Motor neuron (in vitro differentiated cells): ENCODE measurements at regions not wholly inside any gene's neighbourhood (a gene's known extent, or its start where the extent isn't known, plus 50 kb on each side); places are given as distances from the start of the nearest gene placed in this dataset.
"Not testable (repeated sequence)": the region's sequence is repeated elsewhere in the genome, so short reads cannot be mapped to it uniquely, and the experiment has no call there.

Experiments
- ATAC-seq, 8 experiments: fragments of 200-7000 bp; cut with Tn5 transposase; replicated peaks in 6 of 8; 2 replicates each; pipeline ENCODE4 v1.8.0; 2021; ENCODE audit warnings: mild to moderate bottlenecking in 8 of 8, moderate library complexity in 8 of 8
- H3K27ac ChIP-seq, 2 donors: fragments of 250-450 bp; sonication (Bioruptor Pico); 2 replicates each; pipeline ENCODE4 v1.9.0; 2021; ENCODE audit warnings: antibody characterized with exemption in 2 of 2, mild to moderate bottlenecking in 2 of 2, moderate library complexity in 1 of 2
- H3K4me1 ChIP-seq, 2 donors: fragments of 250-450 bp; sonication (Bioruptor Pico); replicated peaks in 1 of 2; 2 replicates each; pipeline ENCODE4 v1.6.1; 2021; ENCODE audit warnings: antibody characterized with exemption in 2 of 2, mild to moderate bottlenecking in 2 of 2, moderate library complexity in 1 of 2
- H3K4me3 ChIP-seq, 5 donors: fragments of 250-450 bp; sonication (Bioruptor Pico); 2 replicates each; pipeline ENCODE4 v1.9.0; 2021; ENCODE audit warnings: antibody characterized with exemption in 5 of 5, mild to moderate bottlenecking in 5 of 5, moderate library complexity in 4 of 5
- WGBS, 10 experiments: fragments of 450-650 bp; shearing (Covaris generic); methylation state at CpG; one replicate each; pipeline ENCODE4 v1.0.0; 2022; 5-methylcytosine and 5-hydroxymethylcytosine counted together
- in situ Hi-C, 9 experiments: fragments of 400-800 bp; cut with MboI; loops; one replicate each; pipeline ENCODE4 v1.15.0; 2021; ENCODE audit warnings: low sequenced_read_pairs in 9 of 9, low pct_unique_long_range_greater_than_20kb in 2 of 9; ENCODE audit not compliant: unreplicated experiment in 9 of 9

GRCh38 chr5:166267907-166268306, 2023.5 kb upstream of the WWC1 start:
- H3K4me3 ChIP-seq, result no peak overlapping the region
- no peak overlapping the region for H3K27ac ChIP-seq
- H3K4me1 ChIP-seq, result no peaks in the 10 kb centered on the region
- 3 to 100% (median 93%) methylated on average over 2 to 4 of the region's 4 CpGs for WGBS, 10 experiments
- in situ Hi-C loops, result no loop called here
- ATAC-seq, result no peak

GRCh38 chr5:166270712-166271111, 2020.7 kb upstream of the WWC1 start:
- Histone ChIP-seq H3K4me3 (no peak overlapping the region), H3K4me1 (no peaks in the 10 kb centered on the region), H3K27ac (no peak overlapping the region)
- no peak for ATAC-seq
- in situ Hi-C loops, result no loop called here
- WGBS, 10 experiments, result 7 to 100% (median 100%) methylated on average over 1 to 2 of the region's 2 CpGs; no CpG with 5 or more reads in 3 of the 10 experiments

GRCh38 chr5:166276006-166276405, 2015.4 kb upstream of the WWC1 start:
- H3K4me3 ChIP-seq, result no peak overlapping the region
- H3K4me1 ChIP-seq, result peaks cover 4 to 10% of the 10 kb centered on the region in 2 donors
- in situ Hi-C loops, result no loop called here
- no peak for ATAC-seq
- H3K27ac ChIP-seq, result no peak overlapping the region

- ATAC-seq, result peak in 5 of 8 experiments; percentile 36 to 77 (median 60)
- peak overlapping the region in 1 of 2 donors; percentile 62 for H3K27ac ChIP-seq
- H3K4me3 ChIP-seq, result no peak overlapping the region
- WGBS, 10 experiments, result 5 to 50% (median 40%) methylated on average over 1 to 3 of the region's 3 CpGs; no CpG with 5 or more reads in 1 of the 10 experiments
- H3K4me1 ChIP-seq, result peaks cover 11 to 17% of the 10 kb centered on the region in 2 donors
- in situ Hi-C loops, result no loop called here
Measured at GRCh38 chr5:166279828-166280227, 2011.6 kb upstream of the WWC1 start.

- Histone ChIP-seq H3K4me3 (no peak overlapping the region), H3K27ac (no peak overlapping the region), H3K4me1 (peaks cover 11 to 17% of the 10 kb centered on the region in 2 donors)
- in situ Hi-C loops, result no loop called here
- WGBS, 10 experiments, result 0 to 67% (median 22%) methylated on average over 1 to 2 of the region's 2 CpGs; no CpG with 5 or more reads in 3 of the 10 experiments
- ATAC-seq, result peak in 5 of 8 experiments; percentile 70 to 86 (median 83)
Measured at GRCh38 chr5:166281433-166281832, 2010.0 kb upstream of the WWC1 start.

- no peak overlapping the region for H3K27ac ChIP-seq
- 6 to 100% (median 85%) methylated on average over 1 to 3 of the region's 3 CpGs; no CpG with 5 or more reads in 1 of the 10 experiments for WGBS, 10 experiments
- H3K4me3 ChIP-seq, result no peak overlapping the region
- no peak for ATAC-seq
- peaks cover 14 to 17% of the 10 kb centered on the region in 2 donors for H3K4me1 ChIP-seq
- in situ Hi-C loops, result no loop called here
Measured at GRCh38 chr5:166282939-166283338, 2008.5 kb upstream of the WWC1 start.

GRCh38 chr5:166285361-166285760, 2006.1 kb upstream of the WWC1 start:
- no peak for ATAC-seq
- no peak overlapping the region for H3K27ac ChIP-seq
- no peak overlapping the region for H3K4me3 ChIP-seq
- H3K4me1 ChIP-seq, result peaks cover 13 to 14% of the 10 kb centered on the region in 2 donors
- in situ Hi-C loops, result no loop called here
- 0 to 100% (median 37%) methylated on average over 1 to 2 of the region's 2 CpGs for WGBS, 10 experiments

GRCh38 chr5:166286832-166287231, 2004.6 kb upstream of the WWC1 start:
- 2 to 96% (median 90%) methylated on average over 3 of the region's 3 CpGs for WGBS, 10 experiments
- in situ Hi-C loops, result no loop called here
- Histone ChIP-seq H3K4me3 (no peak overlapping the region), H3K4me1 (peaks cover 1 to 5% of the 10 kb centered on the region in 2 donors), H3K27ac (no peak overlapping the region)
- no peak for ATAC-seq

GRCh38 chr5:166287866-166288265, 2003.6 kb upstream of the WWC1 start:
- peaks cover 0 to 3% of the 10 kb centered on the region in 2 donors for H3K4me1 ChIP-seq
- ATAC-seq, result peak in 3 of 8 experiments; percentile 32 to 36 (median 35)

GRCh38 chr5:166291800-166292199, 1999.6 kb upstream of the WWC1 start:
- H3K4me1 ChIP-seq, in situ Hi-C loops, H3K27ac ChIP-seq, H3K4me3 ChIP-seq, ATAC-seq: not testable (repeated sequence)
- WGBS, 10 experiments, result 0 to 100% (median 65%) methylated on average over 1 to 2 of the region's 2 CpGs; no CpG with 5 or more reads in 2 of the 10 experiments

More at GRCh38 chr5:166287866-166288265, 2003.6 kb upstream of the WWC1 start:
- in situ Hi-C loops, result no loop called here
- no peak overlapping the region for H3K27ac ChIP-seq
- no peak overlapping the region for H3K4me3 ChIP-seq
- 0 to 82% (median 51%) methylated on average over 1 of the region's 1 CpG; no CpG with 5 or more reads in 2 of the 10 experiments for WGBS, 10 experiments

GRCh38 chr5:166293892-166294291, 1997.6 kb upstream of the WWC1 start:
- H3K4me3 ChIP-seq, result no peak overlapping the region
- in situ Hi-C loops, result no loop called here
- 6 to 100% (median 70%) methylated on average over 1 to 5 of the region's 5 CpGs; no CpG with 5 or more reads in 2 of the 10 experiments for WGBS, 10 experiments
- no peaks in the 10 kb centered on the region for H3K4me1 ChIP-seq
- no peak overlapping the region for H3K27ac ChIP-seq
- no peak for ATAC-seq

- no peak overlapping the region for H3K27ac ChIP-seq
- 0 to 100% (median 80%) methylated on average over 1 to 5 of the region's 5 CpGs; no CpG with 5 or more reads in 1 of the 10 experiments for WGBS, 10 experiments
- in situ Hi-C loops, result no loop called here
- H3K4me3 ChIP-seq, result no peak overlapping the region
- H3K4me1 ChIP-seq, result peaks cover 0 to 6% of the 10 kb centered on the region in 2 donors
- ATAC-seq, result no peak
Measured at GRCh38 chr5:166302166-166302565, 1989.3 kb upstream of the WWC1 start.

- no peak overlapping the region for H3K27ac ChIP-seq
- in situ Hi-C loops, result no loop called here
- H3K4me1 ChIP-seq, result peaks cover 8 to 26% of the 10 kb centered on the region in 2 donors
- 0 to 88% (median 39%) methylated on average over 1 to 7 of the region's 7 CpGs; no CpG with 5 or more reads in 2 of the 10 experiments for WGBS, 10 experiments
- peak in 4 of 8 experiments; percentile 33 to 87 (median 52) for ATAC-seq
- no peak overlapping the region for H3K4me3 ChIP-seq
Measured at GRCh38 chr5:166317425-166317824, 1974.0 kb upstream of the WWC1 start.

GRCh38 chr5:166320920-166321480, 1970.4 kb upstream of the WWC1 start:
- peak in 3 of 8 experiments; percentile 20 to 51 (median 44) for ATAC-seq
- H3K4me3 ChIP-seq, result no peak overlapping the region
- in situ Hi-C loops, result no loop called here
- peaks cover 21 to 46% of the 10 kb centered on the region in 2 donors for H3K4me1 ChIP-seq
- no peak overlapping the region for H3K27ac ChIP-seq
- WGBS, 10 experiments, result 13 to 77% (median 42%) methylated on average over 1 to 6 of the region's 6 CpGs
